ENCODE measurements at regions not wholly inside any gene's neighbourhood (a gene's known extent, or its start where the extent isn't known, plus 50 kb on each side); places are given as distances from the start of the nearest gene placed in this dataset.
"Not testable (repeated sequence)": the region's sequence is repeated elsewhere in the genome, so short reads cannot be mapped to it uniquely, and the experiment has no call there.

GRCh38 chr7:3179456-3179855 lies 121.6 kb upstream of the SDK1 start:
- peaks cover 3% of the 10 kb centered on the region; the same call in 1 of the 2 replicates for H3K27me3 ChIP-seq (ENCODE audit: low read depth, low read length)
- no peaks in the 10 kb centered on the region for H4K20me1 ChIP-seq (ENCODE audit: insufficient read depth, low read length)
- no peaks in the 10 kb centered on the region for H3K9me3 ChIP-seq (ENCODE audit: insufficient read depth, low read length)
- H3K4me1 ChIP-seq (ENCODE audit: low read length), result no peaks in the 10 kb centered on the region
- no peak overlapping the region for H3K4me3 ChIP-seq (ENCODE audit: low read length)
- H3K9ac ChIP-seq (ENCODE audit: low read length), result no peak overlapping the region
- H2AFZ ChIP-seq (ENCODE audit: low read depth, low read length), result no peak overlapping the region
- no peak for TF ChIP-seq EZH2phosphoT487 (IDR thresholded peaks at IDR 0.05; ENCODE audit: low read depth)
- TF ChIP-seq CTCF (IDR thresholded peaks at IDR 0.05; ENCODE audit: low read depth, low read length), result no peak
- no peaks in the 10 kb centered on the region for H3K79me2 ChIP-seq (ENCODE audit: low read length)
- no peak overlapping the region for H3K4me2 ChIP-seq (ENCODE audit: low read length)
- H3K27ac ChIP-seq (ENCODE audit: low read length), result no peak overlapping the region
- no peaks in the 10 kb centered on the region for H3K36me3 ChIP-seq (replicated peaks; ENCODE audit: low read depth, low read length)

- Histone ChIP-seq H3K4me1 (ENCODE audit: low read length) (no peaks in the 10 kb centered on the region), H3K9ac (ENCODE audit: low read length) (no peak overlapping the region), H3K27ac (ENCODE audit: low read length) (no peak overlapping the region), H3K36me3 (replicated peaks; ENCODE audit: low read depth, low read length) (no peaks in the 10 kb centered on the region), H3K4me3 (ENCODE audit: low read length) (no peak overlapping the region), H3K79me2 (ENCODE audit: low read length) (no peaks in the 10 kb centered on the region), H3K9me3 (ENCODE audit: insufficient read depth, low read length) (no peaks in the 10 kb centered on the region), H3K4me2 (ENCODE audit: low read length) (no peak overlapping the region), H3K27me3 (ENCODE audit: low read depth, low read length) (peaks cover 3% of the 10 kb centered on the region; the same call in 1 of the 2 replicates), H2AFZ (ENCODE audit: low read depth, low read length) (no peak overlapping the region), H4K20me1 (ENCODE audit: insufficient read depth, low read length) (no peaks in the 10 kb centered on the region)
- TF ChIP-seq EZH2phosphoT487 (IDR thresholded peaks at IDR 0.05; ENCODE audit: low read depth) (no peak), CTCF (IDR thresholded peaks at IDR 0.05; ENCODE audit: low read depth, low read length) (no peak)
These were observed 120.4 kb upstream of the SDK1 start for GRCh38 chr7:3180604-3181003.

DNA sequence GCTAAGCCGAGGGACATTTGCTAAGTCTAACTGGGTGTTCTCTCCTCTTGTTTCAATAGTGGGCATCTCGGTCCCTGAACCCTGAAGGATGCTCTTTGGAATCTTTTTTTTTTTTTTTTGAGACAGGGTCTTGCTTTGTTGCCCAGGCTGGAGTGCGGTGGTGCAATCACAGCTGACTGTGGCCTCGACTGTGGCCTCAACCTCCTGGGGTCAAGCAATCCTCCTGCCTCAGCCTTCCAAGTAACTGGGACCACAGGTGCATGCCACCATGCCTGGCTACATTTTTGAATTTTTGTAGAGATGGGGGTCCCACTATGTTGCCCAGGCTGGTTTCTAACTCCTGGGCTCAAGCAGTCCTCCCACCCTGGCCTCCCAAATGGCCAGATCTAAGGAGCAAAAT lies 119.0 kb upstream of the SDK1 start:
- not testable (repeated sequence) for H3K4me1 ChIP-seq (ENCODE audit: low read length); H4K20me1 ChIP-seq (ENCODE audit: insufficient read depth, low read length); H3K4me3 ChIP-seq (ENCODE audit: low read length); H3K79me2 ChIP-seq (ENCODE audit: low read length); H3K9me3 ChIP-seq (ENCODE audit: insufficient read depth, low read length); H3K4me2 ChIP-seq (ENCODE audit: low read length); H2AFZ ChIP-seq (ENCODE audit: low read depth, low read length); H3K36me3 ChIP-seq (replicated peaks; ENCODE audit: low read depth, low read length); H3K9ac ChIP-seq (ENCODE audit: low read length); H3K27ac ChIP-seq (ENCODE audit: low read length); H3K27me3 ChIP-seq (ENCODE audit: low read depth, low read length)

- no peaks in the 10 kb centered on the region for H3K9me3 ChIP-seq (ENCODE audit: insufficient read depth, low read length)
- no peaks in the 10 kb centered on the region for H4K20me1 ChIP-seq (ENCODE audit: insufficient read depth, low read length)
- no peak overlapping the region for H3K9ac ChIP-seq (ENCODE audit: low read length)
- TF ChIP-seq CTCF (IDR thresholded peaks at IDR 0.05; ENCODE audit: low read depth, low read length) (no peak), EZH2phosphoT487 (IDR thresholded peaks at IDR 0.05; ENCODE audit: low read depth) (no peak)
- H3K79me2 ChIP-seq (ENCODE audit: low read length), result no peaks in the 10 kb centered on the region
- no peak overlapping the region for H3K4me2 ChIP-seq (ENCODE audit: low read length)
- no peaks in the 10 kb centered on the region for H3K27me3 ChIP-seq (ENCODE audit: low read depth, low read length)
- no peak overlapping the region for H3K27ac ChIP-seq (ENCODE audit: low read length)
- H2AFZ ChIP-seq (ENCODE audit: low read depth, low read length), result no peak overlapping the region
- H3K4me3 ChIP-seq (ENCODE audit: low read length), result no peak overlapping the region
- no peaks in the 10 kb centered on the region for H3K4me1 ChIP-seq (ENCODE audit: low read length)
- no peaks in the 10 kb centered on the region for H3K36me3 ChIP-seq (replicated peaks; ENCODE audit: low read depth, low read length)
These were observed 113.5 kb upstream of the SDK1 start for GRCh38 chr7:3187444-3188040.
